GM12872 (cell line): ENCODE measurements at regions not wholly inside any gene's neighbourhood (a gene's known extent, or its start where the extent isn't known, plus 50 kb on each side); places are given as distances from the start of the nearest gene placed in this dataset.
A peak's percentile ranks its signal among the peaks of the same experiment; 100 is the strongest.

ENCODE experiments used
- TF ChIP-seq, protein P1 (sequence below): IDR thresholded peaks from 3 replicates; pipeline ENCODE4 v1.5.1; 2011; ENCODE audit warnings: low read depth, mild to moderate bottlenecking, low read length, moderate library complexity; ENCODE audit not compliant: insufficient read depth

GRCh38 chr1:239896569-239896968 lies 195.1 kb upstream of the FMN2 start:
- TF ChIP-seq, protein P1, sequence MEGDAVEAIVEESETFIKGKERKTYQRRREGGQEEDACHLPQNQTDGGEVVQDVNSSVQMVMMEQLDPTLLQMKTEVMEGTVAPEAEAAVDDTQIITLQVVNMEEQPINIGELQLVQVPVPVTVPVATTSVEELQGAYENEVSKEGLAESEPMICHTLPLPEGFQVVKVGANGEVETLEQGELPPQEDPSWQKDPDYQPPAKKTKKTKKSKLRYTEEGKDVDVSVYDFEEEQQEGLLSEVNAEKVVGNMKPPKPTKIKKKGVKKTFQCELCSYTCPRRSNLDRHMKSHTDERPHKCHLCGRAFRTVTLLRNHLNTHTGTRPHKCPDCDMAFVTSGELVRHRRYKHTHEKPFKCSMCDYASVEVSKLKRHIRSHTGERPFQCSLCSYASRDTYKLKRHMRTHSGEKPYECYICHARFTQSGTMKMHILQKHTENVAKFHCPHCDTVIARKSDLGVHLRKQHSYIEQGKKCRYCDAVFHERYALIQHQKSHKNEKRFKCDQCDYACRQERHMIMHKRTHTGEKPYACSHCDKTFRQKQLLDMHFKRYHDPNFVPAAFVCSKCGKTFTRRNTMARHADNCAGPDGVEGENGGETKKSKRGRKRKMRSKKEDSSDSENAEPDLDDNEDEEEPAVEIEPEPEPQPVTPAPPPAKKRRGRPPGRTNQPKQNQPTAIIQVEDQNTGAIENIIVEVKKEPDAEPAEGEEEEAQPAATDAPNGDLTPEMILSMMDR = no peak

- TF ChIP-seq, protein P1 = no peak
Measured at GRCh38 chr1:239896980-239897379, 194.7 kb upstream of the FMN2 start.

DNA sequence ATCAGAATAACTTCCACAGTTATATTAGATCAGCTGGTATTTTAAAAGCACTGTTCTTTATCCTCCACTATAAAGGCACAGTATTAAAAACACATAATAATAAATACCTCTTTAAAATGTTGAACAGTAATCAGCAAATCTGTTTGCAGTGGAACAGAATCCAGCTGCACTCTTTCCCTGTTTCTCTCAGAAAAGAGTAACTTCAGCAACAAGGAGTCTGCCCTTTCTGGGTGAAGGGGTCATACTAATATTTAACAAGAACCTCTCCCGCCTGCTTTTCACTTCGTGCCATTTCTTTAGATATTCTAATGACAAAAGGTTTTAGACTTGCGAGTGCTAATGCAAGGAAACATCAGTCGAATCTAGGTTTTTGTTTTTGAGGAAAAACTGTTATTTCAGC lies 194.2 kb upstream of the FMN2 start:
- TF ChIP-seq, protein P1 = no peak

GRCh38 chr1:239898062-239898730 lies 193.5 kb upstream of the FMN2 start:
- TF ChIP-seq, protein P1 = peak; percentile 92

- TF ChIP-seq, protein P1 = no peak
Measured at GRCh38 chr1:239899747-239900146, 191.9 kb upstream of the FMN2 start.

GRCh38 chr1:239906394-239906793 lies 185.3 kb upstream of the FMN2 start:
- TF ChIP-seq, protein P1 = no peak

DNA sequence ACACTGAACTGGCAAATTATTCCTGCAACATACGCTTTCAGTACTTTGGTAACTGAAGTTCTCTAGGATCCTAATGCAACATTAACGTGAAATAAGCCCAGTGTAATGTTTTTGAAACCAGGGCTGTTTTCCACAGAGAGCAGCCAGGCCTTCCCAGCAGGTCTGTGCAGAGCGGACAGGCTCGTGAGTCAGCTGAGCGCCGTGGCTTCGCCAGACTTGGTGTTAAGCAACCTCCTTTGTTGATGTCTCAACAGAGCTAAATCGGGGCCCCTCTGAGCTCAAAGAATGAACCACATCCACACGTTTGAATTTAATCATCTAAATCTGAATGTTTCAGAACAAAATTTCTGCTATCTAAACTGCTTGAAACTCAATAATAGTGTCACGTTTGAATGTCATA lies 181.8 kb upstream of the FMN2 start:
- TF ChIP-seq, protein P1 = no peak

GRCh38 chr1:239912471-239912870 lies 179.2 kb upstream of the FMN2 start:
- TF ChIP-seq, protein P1 = no peak
